Tongue (tissue), 1 donor: ENCODE measurements at regions not wholly inside any gene's neighbourhood (a gene's known extent, or its start where the extent isn't known, plus 50 kb on each side); places are given as distances from the start of the nearest gene placed in this dataset.

Source experiments
- DNase-seq: peaks from one replicate; pipeline ENCODE4 v3.0.0-alpha.2; 2015

DNA sequence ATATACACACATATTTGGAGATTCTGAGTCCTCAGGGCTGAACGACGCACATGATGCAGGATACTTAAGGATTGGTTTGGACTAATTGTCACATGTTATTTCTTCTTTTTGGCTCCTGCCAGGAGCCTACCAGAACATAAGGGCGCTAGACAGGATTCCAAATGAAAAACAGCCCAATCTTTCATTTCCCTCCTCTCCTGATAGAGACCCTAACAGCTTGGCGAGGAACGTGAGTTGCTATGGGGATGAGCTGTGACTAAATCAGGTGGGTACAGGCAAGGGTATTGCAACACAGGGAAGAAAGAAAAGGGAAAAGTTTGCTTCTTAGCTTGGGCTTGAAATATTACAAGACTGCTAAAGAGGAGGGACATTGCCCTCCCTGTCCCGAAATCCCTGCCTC, 109.9 kb downstream of the AIPL1 start:
- no peak for DNase-seq

DNA sequence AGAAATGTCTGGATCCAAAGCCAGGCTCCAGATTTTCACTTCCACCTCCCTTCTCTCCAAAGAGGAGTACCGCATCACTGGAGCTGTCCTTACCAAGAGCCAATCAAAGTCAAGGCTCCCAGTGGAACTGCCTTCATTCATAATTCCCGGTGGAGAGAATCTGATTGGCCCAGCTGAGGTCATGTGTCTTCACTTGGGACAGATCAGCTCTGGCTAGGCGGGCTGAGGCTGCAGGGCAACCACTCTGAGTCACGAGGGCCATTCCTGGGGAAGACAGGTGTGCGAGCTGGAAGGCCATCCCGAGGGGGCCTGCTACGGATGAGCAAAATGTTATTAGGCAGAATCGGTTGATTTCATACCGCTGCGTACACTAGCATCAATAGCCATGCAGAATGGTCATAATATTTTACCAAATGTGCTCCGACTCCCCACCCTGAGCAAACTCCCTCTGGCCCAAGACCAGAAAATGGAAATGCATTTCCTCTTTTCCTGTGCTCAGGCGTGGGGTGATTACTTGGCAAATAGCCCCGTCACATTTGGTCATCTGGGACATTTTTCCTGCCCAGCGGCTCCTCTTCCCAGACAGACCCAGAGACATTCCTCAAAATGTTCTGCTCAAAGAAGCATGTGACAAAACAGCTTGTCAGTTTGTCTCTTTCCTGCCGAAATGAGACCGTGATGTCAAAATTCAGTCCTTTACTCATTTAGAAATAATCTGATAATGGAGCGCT, 111.1 kb downstream of the AIPL1 start:
- peak; percentile 7 for DNase-seq

DNA sequence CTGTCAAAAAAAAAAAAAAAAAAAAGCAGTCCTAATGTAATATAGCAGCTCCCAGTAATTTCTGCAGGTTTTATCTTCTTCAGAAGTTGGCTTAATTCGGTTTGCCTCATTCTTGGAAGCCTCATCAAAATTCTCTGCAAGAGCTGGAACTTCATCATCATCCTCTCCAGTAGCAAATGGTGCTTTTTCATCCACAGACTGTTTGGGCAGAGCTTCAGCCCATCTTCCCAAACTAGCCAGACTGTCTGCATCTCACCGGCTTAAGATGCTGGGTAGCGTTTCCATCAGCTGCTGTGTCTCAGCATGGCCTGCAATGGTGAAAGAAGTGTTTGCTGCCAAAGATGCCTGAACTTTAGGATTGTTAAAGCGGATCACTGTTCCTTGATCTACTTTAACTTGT, 112.6 kb downstream of the AIPL1 start:
- DNase-seq = no peak

DNA sequence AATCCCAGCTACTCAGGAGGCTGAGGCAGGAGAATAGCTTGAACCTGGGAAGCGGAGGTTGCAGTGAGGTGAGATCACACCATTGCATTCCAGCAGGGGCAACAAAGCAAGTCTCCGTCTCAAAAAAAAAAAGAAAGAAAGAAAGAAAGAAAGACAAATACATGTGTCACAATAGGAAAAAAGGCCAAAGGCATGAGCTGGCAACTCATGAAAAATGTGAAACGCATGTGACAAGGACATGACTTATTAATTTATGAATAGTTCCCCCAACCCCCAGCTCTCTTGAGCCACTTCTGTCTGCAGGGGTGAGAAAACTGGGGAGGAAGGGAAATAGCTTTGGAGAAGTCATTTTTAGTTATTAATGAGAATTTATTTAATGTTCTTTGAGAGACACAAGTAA, 120.6 kb downstream of the AIPL1 start:
- DNase-seq = no peak

DNA sequence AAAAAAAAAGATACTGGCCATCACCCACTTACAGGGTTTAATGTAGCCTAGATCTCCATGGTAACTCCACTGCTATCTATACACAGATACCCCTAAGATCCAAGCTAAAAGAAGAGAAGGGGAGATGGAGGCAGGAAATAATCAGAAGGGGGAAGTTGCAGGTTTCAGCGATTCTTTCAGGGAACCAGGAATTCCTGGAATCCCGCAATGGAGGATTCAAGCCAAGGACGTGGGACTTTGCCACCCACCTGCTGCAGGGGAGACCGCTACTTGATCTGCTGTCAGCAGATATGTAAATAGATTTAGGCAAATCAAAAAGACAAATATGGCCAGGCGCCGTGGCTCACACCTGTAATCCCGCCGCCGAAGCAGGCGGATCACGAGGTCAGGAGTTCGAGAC, 121.1 kb downstream of the AIPL1 start:
- no peak for DNase-seq

DNA sequence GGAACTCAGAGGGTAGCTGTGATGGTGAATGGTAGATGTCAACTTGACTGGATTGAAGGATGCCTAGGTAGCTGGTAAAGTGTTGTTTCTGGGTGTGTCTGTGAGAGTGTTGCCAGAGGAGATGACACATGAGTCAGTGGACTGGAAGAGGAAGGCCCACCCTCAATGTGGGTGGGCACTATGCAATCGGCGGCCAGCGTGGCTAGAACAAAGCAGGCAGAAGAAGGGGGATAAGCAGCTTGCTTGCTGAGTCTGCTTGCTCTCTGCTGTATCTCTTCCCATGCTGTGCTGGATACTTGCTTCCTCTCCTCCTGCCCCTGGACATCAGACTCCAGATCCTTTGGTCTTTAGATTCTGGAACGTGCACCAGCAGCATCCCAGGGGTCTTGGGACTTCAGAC, 128.1 kb downstream of the AIPL1 start:
- DNase-seq = no peak

DNA sequence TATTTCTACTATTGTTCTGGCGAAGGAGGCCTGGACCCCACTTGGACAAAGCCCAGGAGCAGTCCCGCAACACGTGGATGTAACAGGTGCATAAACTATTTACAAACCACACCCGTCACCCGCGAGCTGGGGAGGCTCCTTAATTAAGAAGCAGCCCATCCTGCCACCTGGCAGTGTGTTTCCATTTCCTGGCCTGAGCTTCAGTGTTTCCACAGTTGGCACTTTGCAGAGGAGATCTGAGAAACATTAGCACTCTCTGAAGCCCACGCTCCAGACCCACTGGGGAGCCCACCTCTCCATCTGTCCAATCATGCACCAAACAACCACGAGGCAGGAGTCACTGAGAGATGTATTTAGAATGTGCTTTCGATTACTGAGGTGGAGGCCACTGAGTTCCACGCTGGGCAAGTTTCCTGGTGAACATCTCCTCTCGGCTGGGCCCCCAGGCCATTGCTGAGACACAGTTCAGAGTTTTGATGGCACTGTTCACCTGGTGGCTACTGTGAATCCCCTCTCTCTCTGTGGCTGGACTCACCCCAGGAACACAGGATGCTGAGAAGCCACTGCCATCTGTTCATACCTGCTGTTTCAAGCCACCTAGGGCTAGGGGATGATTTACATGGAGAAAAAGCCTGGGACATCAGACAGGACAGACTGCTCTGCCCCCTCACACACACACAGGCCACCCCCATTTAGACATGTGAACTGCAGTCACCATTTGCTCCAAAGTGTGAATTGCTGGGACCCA, 129.1 kb downstream of the AIPL1 start:
- no peak for DNase-seq

DNA sequence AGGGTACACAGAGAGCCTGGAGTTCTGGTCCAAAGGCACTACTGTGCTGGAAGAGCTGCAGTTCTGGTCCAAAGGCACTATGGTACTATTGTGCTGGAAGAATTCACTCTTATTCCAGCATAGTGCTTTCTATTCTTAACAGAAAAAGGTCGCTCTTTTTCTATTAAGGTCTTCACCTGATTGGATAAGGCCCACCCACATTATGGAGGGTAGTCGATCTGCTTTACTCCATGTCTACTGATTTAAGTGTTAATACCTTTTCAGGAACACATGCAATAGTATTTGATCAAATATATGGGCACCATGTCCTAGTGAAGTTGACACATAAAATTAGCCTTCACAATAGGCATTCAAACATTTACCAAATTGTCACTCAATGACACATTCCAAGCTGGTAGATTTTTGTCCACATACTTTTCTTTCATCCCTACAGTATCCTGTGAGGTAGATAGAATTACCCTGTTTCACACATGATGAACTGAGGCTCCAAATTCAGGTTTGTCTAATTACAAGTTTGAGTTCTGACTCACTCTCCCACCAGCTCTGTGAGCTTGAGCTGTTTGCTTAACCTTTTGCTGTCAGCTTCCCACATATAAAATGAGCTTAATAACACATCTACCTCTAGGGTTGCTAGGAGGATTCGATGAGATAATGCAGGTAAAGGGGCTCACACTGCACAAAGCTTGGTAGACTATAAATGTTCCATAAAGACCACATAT, 129.9 kb downstream of the AIPL1 start:
- no peak for DNase-seq

DNA sequence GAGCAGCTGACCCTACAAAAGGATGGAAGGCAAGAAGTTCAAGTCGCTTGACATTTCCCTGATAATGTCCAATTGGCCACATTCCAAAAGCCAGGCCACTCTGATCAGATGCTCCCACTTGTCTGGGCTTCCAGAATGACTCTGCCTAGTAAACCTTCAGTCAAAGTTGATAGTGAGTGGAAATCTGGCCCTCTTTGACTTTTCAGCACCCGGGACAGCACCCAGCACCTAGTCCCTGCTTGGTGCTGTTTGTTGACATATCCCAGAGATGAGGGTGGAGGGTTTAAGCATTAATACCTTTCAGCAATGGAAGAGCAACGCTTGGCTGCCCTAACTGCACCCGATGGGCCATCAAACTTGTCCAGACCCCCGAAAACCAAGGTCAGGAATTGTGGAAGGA, 131.3 kb downstream of the AIPL1 start:
- DNase-seq = peak; percentile 80

DNA sequence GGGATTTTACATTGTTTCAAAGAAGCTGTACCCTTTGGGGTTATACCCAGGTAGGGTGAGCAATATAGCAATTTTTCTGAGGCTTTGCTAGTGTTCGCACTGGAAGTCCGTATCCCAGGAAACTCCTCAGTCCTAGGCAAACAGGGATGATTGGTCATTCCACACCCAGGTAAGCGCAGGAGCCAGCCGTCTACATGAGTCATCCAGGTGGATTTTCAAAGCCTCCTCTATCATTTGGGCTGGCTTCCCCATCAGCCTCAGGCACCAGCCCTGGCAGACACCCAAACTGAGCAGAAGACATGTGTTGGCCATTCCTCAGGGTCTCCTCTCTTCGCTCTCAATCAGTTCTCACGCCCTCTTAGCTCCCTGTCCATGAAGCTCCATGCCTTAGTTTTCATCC, 135.6 kb downstream of the AIPL1 start:
- no peak for DNase-seq

DNA sequence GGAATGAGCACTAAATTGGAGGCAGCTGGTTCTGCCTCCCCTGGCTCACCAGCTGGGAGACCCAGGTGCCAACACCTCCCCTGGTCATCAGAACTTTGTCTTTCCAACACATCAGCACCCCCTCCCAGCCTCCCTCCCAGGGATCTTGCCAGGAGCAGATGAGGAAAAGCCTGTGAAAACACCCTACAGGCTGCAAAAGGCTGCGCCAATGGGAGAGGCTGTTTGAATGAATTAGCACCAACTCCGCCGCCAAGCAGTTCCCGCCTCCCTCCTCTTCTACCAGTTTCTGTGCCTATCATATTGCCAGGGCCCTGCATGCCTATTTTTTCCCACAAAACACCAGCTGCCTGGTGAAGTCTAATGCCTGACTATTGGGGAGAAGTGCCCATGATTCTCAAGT, 137.0 kb downstream of the AIPL1 start:
- DNase-seq = no peak

DNA sequence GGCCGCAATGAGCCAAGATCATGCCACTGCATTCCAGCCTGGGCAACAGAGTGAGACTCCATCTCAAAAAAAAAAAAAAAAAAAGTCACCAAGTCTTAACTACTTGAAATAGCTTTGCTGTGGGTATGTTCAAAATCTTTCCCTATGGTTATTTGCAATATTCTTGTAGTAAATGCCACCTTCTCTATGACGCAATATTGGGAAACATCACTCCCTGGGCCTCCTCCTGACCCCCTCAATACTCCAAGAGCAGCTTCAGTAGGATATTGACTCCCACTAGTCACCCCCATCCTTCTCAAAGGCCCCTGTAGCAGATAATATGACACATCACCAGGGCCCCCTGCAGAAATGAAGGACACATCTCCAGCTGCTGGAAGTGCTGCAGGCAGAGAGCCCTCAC, 137.8 kb downstream of the AIPL1 start:
- no peak for DNase-seq

DNA sequence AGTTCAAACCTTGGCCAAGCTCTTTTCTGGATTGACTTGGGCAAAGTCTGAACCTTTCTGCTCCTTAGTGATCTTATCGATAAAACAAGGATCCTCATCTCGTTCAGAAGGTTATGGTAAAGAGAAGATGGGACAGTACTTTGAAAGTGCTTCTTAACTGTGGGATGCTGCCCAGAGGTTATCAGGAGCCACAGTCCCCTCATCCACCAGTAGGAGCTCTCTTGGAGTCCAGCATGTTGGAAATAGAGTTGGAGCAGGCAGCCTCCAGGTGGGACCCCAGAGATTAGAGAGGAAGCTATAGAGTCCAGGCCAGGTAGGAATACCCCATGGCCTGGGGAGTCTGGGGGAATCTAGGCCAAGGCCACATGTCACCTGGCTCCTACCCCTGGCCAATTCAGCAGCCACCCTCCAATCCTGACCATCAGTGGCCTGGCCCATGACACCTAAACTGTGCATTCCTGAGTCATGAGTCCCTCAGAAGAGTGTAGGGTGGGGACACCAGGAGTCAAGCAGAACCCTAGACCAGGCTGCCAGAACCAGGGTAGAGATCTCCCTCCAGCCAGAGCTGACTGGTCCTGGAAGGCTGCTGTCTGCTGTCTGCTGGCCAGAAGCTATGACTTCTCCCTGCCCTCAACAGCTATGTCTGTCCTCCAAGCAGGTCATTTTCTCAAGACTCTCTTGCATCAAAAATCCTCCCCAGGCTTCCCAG, 144.3 kb downstream of the AIPL1 start:
- no peak for DNase-seq

DNA sequence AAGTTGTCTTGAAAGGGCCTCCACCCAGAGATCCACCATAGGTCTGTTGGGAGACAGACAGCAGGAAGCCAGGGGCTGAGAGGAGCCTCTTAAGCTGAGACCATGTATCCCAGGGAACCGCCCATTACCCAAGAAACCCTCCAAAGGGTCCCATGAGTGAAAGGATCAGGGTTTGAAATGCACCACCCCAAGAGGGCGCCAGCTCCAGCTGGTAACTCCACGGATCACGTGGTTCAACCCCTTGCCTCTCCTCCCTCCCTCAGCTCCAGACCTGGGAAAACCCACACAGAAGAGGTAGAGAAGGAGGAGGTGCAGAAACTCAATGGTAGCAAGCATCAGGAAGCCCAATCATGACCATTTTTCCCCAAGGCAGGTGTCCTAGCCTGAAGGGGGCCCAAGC, 148.7 kb downstream of the AIPL1 start:
- DNase-seq = no peak

DNA sequence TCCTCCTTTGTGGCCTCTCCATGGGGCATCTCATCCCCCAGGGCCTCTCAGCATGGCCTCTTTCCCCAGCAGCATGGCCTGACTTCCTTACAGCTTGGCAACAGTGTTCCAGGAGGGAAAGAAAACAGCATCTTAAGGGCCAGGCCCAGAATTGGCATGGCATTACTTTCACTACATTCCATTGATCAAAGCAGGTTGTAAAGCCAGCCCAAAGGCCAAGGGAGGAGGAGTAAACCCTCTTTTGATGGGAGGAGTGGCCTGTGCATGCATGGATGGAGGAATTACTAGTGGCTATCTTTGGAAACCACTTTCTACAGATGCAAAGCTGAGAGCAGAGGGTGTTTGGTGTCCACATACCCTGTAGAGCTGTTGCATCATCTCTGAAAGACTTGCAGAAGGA, 149.4 kb downstream of the AIPL1 start:
- no peak for DNase-seq

DNA sequence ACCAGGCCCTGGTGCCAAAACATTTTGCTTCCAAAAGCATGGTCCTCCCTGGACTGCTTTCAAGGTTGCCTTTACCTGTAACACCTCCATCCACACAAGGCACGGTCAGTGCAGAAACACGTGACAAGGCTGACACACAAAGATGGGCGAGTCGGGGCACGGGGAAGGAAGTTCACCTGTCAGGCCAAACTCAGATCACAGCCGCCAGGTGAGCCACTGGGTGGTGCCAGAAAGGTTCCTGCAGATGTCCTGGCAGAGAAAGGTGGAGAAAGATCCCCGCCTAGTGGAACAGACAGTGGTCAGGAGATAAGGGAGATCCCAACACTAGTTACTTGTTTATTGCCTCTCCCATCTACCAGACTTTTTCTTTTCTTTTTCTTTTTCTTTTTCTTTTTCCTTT, 155.3 kb downstream of the AIPL1 start:
- DNase-seq = peak; percentile 13

DNA sequence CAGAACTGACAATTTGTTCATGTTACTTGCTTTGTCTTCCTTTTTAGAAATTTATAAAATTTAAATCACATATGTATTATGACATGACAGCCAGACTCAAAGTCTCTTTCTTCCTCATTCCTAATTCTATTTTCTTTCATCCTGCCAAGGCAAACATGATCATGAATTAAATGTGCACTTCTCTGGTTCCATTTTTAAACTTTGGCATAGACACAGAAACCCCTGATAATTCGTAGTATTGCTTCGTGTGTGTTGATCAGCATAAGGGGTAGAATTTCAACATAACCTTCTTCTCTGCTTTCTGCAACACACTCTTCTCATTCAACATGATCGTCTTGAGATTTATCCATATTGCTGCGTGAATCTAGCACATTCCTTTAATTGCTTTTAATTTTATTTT, 156.5 kb downstream of the AIPL1 start:
- DNase-seq = no peak

DNA sequence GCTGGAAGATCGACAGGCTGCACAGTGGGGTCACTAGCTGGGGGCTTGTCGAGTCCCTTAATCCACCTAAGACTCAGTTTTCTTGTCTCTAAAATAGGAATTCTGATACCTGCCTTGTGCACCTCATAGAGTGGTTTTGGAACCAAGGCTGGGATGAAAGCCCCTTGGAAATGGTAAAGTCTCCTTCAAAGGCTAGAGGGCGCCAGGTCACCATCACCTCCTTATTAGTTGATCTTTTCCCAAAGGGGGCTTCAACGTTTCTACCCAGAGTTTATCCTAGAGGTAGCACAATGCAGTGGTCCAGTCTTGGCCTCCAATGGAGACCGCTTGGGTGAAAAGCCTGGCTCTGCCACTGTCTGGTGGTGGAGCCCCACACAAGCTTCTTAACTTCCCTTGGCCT, 158.2 kb downstream of the AIPL1 start:
- DNase-seq = no peak

DNA sequence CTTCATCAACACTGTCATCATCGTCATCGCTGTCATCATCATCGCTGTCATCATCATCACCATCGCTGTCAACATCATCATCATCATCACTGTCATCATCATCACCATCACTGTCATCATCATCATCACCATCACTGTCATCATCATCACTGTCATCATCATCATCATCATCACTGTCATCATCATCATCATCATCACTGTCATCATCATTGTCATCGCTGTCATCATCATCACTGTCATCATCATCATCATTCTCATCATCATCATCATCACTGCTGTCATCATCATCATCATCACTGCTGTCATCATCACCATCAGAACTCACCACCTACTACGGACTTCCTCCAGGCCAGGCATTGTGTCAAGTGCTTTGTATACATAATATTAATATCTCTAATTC, 160.6 kb downstream of the AIPL1 start:
- DNase-seq = no peak

DNA sequence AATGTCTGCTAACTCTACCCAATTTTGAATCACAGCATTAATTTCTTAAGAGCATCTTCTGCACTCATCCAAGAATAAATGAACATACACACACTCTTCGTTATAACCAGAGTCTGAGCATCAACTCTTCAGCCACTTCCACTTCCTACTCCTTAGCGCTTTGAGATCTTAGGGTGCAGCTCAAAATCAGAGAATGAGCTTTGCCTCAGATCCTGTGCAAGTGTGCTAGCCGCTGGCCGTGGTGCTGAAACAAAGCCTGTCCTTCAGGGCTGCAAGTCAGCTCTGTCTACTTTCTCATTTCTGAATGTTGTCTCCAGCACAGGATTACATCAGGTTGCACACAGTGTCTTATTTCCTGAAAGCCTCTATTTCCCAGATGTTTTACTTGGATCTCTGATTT, 165.4 kb downstream of the AIPL1 start:
- DNase-seq = peak; percentile 84

DNA sequence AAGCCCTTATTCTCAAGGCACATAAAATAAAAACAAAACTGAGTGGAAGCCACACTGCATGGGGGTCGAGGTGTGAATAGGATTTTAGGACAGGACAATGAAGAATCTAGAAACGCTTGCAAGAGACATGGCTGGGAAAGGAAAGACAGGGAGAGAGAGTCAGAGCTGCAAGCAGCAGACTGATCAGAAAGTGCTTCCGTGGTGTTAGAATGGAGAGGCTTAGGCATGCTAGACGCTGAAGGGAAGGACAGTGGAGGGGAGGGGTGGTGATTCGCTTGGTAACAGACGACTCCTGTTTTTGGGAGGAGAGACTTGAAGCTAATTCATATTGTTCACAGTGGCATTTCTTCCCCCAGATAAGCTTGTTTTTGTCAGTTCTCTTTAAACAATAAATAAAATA, 173.5 kb downstream of the AIPL1 start:
- DNase-seq = no peak

DNA sequence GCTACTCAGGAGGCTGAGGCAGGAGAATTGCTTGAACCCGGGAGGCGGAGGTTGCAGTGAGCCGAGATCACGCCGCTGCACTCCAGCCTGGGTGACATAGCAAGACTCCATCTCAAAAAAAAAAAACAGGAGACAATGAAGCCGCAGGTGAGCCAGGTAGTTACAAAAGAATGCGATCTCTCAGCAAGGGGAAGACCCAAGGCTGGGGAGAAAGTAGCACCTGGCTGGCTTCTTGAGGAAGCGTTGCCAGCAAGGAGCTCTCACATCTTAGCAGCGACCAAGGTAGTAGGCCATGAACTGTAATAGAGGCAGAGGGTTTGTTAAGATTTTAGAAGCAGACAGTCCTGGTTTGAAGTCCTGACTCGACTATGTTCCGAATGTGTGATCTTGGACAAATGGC, 175.0 kb downstream of the AIPL1 start:
- DNase-seq = no peak

DNA sequence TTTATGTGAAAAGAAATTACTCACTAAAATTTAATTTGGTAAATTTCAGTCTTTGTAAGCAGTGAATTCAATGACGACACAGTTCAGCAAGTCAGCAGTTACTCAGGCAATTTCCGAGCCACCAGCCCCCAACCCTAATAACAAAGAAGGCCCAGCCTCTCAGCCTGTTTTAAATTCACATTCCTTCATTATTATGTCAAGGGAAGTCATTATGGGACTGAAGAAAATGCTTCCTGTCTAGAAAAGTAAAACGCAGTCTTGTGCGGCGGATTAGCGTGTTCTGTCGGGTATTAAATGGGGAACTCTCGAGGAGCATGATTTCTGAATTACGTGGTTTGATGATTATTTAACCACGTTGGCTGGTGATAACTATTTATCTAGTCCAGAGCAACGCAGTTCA, 177.6 kb downstream of the AIPL1 start:
- DNase-seq = peak; percentile 23
